ENCODE measurements at regions not wholly inside any gene's neighbourhood (a gene's known extent, or its start where the extent isn't known, plus 50 kb on each side); places are given as distances from the start of the nearest gene placed in this dataset.

DNA sequence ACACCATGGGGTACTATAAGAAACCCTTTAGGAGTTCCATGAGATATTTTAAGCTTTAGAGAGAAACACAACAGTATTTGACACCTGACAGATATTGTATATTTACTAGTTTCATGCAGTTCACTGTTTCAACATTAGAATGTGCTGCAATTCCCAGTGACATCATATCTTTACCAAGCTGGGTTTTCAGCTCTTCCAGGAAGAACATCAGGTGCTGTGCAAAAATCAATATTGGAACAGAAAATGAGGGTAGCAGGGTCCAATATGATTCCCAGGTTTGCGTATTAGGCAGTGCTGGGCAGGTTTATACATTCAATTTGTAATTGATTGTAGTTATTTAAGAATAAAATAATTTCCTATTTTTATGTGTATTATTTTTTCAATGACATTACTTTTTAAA lies 500.0 kb upstream of the EPHA7 start:
- no peak for TF ChIP-seq EP300 (IDR thresholded peaks at IDR 0.05)
- TF ChIP-seq, protein P1, sequence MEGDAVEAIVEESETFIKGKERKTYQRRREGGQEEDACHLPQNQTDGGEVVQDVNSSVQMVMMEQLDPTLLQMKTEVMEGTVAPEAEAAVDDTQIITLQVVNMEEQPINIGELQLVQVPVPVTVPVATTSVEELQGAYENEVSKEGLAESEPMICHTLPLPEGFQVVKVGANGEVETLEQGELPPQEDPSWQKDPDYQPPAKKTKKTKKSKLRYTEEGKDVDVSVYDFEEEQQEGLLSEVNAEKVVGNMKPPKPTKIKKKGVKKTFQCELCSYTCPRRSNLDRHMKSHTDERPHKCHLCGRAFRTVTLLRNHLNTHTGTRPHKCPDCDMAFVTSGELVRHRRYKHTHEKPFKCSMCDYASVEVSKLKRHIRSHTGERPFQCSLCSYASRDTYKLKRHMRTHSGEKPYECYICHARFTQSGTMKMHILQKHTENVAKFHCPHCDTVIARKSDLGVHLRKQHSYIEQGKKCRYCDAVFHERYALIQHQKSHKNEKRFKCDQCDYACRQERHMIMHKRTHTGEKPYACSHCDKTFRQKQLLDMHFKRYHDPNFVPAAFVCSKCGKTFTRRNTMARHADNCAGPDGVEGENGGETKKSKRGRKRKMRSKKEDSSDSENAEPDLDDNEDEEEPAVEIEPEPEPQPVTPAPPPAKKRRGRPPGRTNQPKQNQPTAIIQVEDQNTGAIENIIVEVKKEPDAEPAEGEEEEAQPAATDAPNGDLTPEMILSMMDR (IDR thresholded peaks at IDR 0.05) = no peak
- TF ChIP-seq POLR2A (IDR thresholded peaks at IDR 0.05; ENCODE audit: low read depth) = no peak
- TF ChIP-seq POLR2AphosphoS5 (IDR thresholded peaks at IDR 0.05) = no peak
